NCI-H1417 treated with DMSO at 0.1 percent for 48 hours (cell line): ENCODE measurements at regions not wholly inside any gene's neighbourhood (a gene's known extent, or its start where the extent isn't known, plus 50 kb on each side); places are given as distances from the start of the nearest gene placed in this dataset.

Source experiments
- DNase-seq: peaks from one replicate; lab custom pipeline; 2025; lab: John Stamatoyannopoulos, UW

DNA sequence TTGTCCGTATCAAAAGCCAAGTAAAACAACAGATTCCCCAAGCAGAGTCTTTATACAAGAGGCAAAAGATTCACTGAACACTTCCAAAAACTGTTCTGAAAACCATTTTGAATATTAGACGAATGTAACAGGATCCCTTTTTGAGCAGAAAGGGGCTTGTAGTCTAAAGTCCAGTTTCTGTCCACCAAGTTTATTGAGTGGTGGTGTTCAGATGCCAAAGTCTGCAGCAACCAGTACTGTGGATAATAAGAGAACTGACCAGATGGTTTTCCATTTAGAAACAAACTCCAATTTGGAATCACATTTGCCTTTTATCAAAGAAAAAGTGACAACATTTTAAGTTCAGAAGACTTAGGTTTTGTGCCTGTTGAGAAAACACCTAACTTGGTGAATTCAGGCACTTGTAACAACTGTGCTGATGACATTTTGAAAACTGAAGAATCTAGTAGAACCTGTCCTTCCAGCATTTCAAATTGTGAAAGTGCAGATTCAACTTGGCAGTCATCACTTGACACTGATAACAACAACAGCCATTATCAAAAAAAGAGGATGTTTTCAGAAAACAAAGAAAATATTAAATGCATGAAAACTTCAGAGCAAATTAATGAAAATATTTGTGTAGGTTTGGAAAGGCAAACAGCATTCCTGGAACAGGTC lies 217.1 kb downstream of the CSNK2A3 start:
- DNase-seq: no peak

DNA sequence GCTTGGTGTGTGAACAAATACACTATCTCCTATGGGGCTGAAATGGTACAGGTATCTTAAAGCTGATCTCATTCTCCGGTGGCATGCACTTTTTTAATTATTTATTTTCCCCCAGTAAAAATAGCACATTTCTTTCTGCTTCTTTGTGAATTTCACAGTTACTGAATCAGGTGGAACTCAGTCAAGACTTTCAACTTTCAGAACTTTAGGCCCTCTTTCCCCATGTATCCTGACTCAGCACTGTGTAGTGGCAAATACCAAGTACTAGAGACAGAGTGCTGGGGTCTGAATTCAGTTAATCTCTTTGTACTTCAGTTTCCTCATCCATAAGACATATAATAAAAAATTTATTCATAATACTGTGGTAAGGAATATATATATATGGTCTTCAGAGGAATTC lies 223.9 kb downstream of the CSNK2A3 start:
- no peak for DNase-seq

GRCh38 chr11:11125618-11126017 lies 227.4 kb downstream of the CSNK2A3 start:
- DNase-seq: no peak

GRCh38 chr11:11122749-11123148 lies 230.3 kb downstream of the CSNK2A3 start:
- no peak for DNase-seq

DNA sequence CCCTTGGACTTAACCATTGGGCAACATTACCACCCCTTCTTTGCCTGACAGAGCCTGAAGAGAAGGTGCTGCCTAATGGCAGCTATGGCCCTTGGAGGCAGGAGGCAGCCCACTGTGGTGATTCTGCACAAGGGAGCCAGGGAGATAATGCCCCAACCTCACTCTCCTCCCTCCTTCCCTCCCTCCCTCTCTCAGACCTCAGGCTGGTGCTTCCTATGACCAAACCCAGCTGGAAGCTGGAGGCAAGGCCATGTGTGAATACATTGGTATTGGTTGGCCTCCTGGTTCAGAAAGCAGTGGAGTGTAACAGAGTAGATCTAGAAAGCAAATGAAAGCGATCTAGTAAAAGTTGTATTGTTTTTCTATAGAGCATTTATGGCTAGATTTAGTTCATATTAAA lies 233.1 kb downstream of the CSNK2A3 start:
- DNase-seq: no peak

DNA sequence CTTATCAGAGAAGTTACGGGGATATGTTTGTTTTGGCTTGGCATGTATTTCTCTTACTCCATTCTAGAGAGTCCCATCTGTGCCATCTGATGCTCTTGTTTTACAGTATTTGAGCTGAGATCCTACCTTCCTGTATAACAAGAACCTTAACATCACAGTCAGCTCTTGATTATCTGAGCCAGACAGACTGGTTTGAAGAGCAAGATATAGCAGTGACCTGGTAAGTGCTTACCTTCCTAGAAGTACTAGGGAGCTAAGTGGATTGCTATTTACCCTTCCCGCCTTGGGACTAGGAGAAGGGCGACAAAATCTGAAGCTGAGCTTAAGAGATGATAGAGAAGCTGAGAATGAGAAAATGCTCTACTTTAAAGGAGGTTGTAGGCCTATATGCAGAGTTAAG lies 235.3 kb downstream of the CSNK2A3 start:
- no peak for DNase-seq

- no peak for DNase-seq
Measured at GRCh38 chr11:11115475-11115874, 237.6 kb downstream of the CSNK2A3 start.

DNA sequence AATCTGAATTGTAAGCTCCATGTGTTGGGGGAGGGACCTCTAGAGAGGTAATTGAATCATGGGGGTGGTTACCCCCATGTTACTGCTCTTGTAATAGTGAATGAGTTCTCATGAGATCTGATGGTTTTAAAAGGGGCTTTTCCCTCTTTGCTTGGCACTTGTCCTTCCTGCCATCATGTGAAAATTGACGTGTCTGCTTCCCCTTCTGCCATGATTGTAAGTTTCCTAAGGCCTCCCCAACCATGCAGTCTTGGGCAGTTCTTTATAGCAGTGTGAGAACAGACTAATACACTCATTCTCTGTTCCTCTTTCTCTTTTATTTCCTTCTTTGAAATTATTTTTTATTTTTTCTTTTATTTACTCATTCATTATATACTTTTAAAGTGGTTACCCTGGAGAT lies 239.4 kb downstream of the CSNK2A3 start:
- no peak for DNase-seq

DNA sequence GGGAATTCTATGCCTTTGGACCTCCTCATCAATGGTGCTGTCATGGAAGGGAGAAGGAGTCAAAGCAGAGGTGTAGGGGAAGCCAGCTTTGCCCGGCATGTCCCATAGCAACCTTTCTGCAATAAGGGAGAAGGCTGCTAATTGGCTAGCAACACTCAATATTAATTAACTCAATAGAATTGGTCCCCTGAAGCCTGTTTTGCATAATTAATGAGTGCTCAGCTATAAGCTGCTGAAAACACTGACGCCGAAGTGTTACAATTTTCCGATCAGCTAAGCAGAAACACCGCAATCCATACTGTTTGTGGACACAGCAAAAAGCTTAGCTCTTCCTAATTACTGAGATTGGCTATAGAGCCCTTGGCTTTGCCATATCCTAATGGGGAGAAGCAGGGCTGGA lies 245.0 kb downstream of the CSNK2A3 start:
- peak; percentile 14 for DNase-seq

GRCh38 chr11:11107076-11107723 lies 245.8 kb downstream of the CSNK2A3 start:
- DNase-seq: no peak

- no peak for DNase-seq
Measured at GRCh38 chr11:11105361-11105760, 247.5 kb upstream of the ZBED5 start.

DNA sequence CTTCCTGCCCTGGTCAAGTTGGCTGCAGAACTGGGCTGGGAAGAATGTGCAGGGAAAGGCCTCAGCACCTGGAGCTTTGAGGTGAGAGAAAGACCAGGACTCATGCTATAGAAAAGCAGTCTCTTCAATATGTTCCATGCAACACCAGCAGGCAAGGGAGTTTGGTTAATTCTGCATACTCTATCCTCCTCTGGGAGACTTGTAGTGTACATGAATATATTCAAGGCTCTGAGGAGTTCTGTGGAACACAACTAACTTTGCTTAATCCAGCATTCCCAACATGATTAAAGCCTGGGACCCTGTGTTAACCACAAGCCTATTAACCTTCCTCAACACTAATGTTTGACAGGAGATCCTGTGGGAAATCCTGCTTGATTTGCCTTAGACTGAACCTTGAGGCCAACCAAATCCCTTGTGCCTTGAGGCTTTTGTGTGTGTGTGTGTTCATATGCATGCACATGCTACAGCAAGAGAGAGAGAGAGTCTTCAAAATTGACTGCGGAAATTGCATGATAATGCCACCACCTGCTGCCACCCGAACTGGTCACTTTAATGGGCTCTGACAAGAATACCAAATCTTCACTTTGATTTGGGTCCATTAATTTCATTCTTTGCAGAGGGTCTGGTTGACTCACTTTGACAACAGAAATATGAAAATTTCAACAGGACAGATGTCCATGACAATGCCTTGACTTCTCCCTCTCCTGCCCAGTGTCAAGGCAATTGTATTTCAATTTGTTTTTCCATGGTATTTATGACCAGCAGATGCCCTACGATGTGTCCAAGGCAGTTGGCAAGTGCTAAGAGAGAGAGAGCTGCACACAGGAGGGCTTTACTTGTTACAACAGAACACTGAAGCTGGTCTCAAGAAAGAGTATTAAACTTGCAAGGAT lies 238.2 kb upstream of the ZBED5 start:
- DNase-seq: no peak

- DNase-seq: no peak
Measured at GRCh38 chr11:11090495-11090894, 232.6 kb upstream of the ZBED5 start.

- no peak for DNase-seq
Measured at GRCh38 chr11:11089805-11090204, 232.0 kb upstream of the ZBED5 start.

GRCh38 chr11:11086979-11087378 lies 229.1 kb upstream of the ZBED5 start:
- DNase-seq: no peak

DNA sequence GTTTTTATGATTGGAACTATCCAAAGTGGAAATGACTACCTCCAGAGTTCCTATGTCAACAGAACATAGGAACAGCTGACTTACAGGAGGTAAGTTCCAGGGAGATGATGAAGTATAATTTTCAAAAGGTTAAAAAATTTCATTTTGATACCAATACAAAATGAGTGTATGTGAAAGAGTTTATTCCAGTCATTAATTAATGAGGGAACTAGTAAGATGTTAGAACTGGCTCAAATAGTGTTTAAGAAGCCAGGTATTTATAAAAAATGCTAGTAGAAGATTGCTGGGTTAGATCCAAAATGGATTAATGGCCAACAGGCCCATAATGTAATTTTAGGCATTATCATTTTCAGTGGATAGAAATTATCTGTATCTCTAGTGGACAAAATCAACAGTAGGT lies 227.7 kb upstream of the ZBED5 start:
- DNase-seq: no peak

- no peak for DNase-seq
Measured at GRCh38 chr11:11084337-11084736, 226.5 kb upstream of the ZBED5 start.

DNA sequence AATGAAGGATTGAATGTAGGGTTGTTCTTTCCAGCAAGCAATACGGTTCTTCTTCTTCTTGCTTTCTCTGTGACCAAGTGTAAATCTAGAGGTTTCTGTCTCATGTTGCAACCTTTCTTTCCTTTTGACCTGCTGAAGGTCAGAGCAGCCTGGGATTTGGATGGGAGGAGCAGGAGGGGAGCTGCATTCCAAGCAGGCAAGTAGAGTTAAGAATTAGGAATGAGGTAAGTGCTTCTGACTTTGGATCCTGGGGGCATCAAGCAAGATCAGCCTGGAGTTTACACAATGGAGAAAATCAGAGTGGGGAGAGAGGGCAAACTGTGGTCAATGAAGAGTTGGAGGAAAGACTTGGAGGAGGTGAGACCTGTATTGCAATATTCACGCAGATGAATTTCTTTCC lies 225.6 kb upstream of the ZBED5 start:
- DNase-seq: no peak

- DNase-seq: no peak
Measured at GRCh38 chr11:11082646-11083045, 224.8 kb upstream of the ZBED5 start.

DNA sequence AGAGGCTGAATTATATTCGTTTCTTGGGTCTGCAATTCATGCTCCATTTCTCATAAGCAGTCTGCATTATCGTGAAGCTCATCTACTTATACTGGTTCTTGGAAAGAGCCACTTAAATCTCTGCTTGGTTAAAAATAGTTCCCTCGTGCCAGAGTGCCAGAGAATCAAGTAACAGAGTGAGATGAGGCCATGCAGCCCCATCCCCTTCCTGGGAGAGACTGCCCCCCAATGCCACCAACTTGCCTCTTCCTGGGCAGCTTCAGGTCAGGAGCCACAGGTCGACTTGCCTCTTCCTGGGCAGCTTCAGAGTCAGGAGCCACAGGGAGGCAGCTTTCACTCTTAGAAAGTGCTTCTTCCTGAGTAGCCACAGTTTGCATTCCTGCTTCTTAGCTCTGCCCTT lies 223.9 kb upstream of the ZBED5 start:
- no peak for DNase-seq

DNA sequence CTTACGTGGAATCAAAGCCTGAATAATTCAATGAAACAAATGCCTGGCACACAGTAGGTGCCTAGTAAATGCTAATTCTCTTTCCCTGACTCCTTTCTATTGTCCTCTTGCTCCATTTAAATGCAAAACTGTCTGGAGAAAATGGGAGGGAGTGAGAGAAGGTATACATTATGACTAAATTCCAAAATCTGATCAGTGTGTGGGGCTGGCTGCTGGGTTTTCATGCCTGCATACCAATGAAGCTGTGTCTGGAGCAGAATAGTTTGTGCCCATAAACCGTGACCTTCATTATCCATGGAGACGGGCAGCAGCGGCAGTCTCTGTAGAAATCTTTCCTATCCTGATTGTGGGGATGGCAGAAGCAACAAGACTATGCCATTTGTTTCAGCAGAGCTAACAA lies 223.4 kb upstream of the ZBED5 start:
- no peak for DNase-seq

DNA sequence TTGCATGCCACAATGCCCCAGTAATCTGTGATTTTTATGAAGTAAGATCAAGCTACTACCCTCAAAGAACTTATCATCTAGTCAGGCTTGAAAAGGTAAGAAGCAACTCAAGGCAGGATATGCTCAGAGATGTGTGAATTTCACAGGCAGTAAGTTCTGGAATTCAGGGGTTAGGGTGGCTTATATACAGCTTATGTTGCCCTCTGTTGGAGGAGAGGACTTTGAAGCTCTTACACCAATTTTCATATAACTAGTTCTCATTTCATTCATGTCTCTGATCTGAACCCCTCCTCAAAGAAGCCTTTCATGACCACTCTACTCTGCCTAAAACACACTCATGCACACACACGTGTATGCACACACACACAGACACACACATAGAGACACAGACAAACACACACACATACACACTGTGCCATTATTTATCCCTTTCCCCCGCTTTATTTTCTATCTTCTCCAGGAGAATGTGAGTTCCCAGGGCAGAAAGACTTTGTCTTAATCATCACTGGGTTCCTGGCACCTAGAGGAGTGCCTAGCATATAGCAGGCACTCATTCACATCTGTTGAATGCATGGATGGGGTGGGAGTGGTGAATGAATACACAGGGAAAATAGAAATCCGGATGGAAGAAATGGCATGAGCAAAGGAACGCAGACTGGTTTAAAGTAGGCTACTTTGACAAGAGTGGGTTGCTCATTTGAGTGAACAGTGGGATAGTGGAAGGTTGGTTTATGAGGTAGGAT lies 220.7 kb upstream of the ZBED5 start:
- no peak for DNase-seq
